NCI-H2196 treated with DMSO at 0.1 percent for 48 hours (cell line): ENCODE measurements at regions not wholly inside any gene's neighbourhood (a gene's known extent, or its start where the extent isn't known, plus 50 kb on each side); places are given as distances from the start of the nearest gene placed in this dataset.

ENCODE experiments used
- DNase-seq: peaks from one replicate; lab custom pipeline; 2025; ENCODE audit not compliant: unreplicated experiment; lab: John Stamatoyannopoulos, UW

GRCh38 chr3:177753451-177754155 lies 556.3 kb upstream of the TBL1XR1 start:
- no peak for DNase-seq

- DNase-seq = no peak
Measured at GRCh38 chr3:177754508-177754921, 557.2 kb upstream of the TBL1XR1 start.

GRCh38 chr3:177758126-177758525 lies 560.8 kb upstream of the TBL1XR1 start:
- no peak for DNase-seq

- no peak for DNase-seq
Measured at GRCh38 chr3:177760803-177761202, 563.5 kb upstream of the TBL1XR1 start.

GRCh38 chr3:177764377-177764912 lies 567.2 kb upstream of the TBL1XR1 start:
- no peak for DNase-seq

GRCh38 chr3:177764933-177765332 lies 567.7 kb upstream of the TBL1XR1 start:
- no peak for DNase-seq

- no peak for DNase-seq
Measured at GRCh38 chr3:177770383-177771230, 573.3 kb upstream of the TBL1XR1 start.

- no peak for DNase-seq
Measured at GRCh38 chr3:177771780-177772179, 574.5 kb upstream of the TBL1XR1 start.

GRCh38 chr3:177772908-177773557 lies 575.8 kb upstream of the TBL1XR1 start:
- DNase-seq = no peak

GRCh38 chr3:177773717-177774116 lies 576.4 kb upstream of the TBL1XR1 start:
- DNase-seq = no peak

GRCh38 chr3:177776661-177777101 lies 579.4 kb upstream of the TBL1XR1 start:
- DNase-seq = no peak

- DNase-seq = no peak
Measured at GRCh38 chr3:177777699-177778098, 580.4 kb upstream of the TBL1XR1 start.

GRCh38 chr3:177778633-177779032 lies 581.4 kb upstream of the TBL1XR1 start:
- no peak for DNase-seq

GRCh38 chr3:177781686-177782161 lies 584.4 kb upstream of the TBL1XR1 start:
- DNase-seq = no peak

- no peak for DNase-seq
Measured at GRCh38 chr3:177783338-177783737, 586.1 kb upstream of the TBL1XR1 start.

GRCh38 chr3:177783767-177784166 lies 586.5 kb upstream of the TBL1XR1 start:
- no peak for DNase-seq

- DNase-seq = no peak
Measured at GRCh38 chr3:177787279-177788041, 590.2 kb upstream of the TBL1XR1 start.

- no peak for DNase-seq
Measured at GRCh38 chr3:177789500-177789899, 592.2 kb upstream of the TBL1XR1 start.

GRCh38 chr3:177792311-177793030 lies 595.2 kb upstream of the TBL1XR1 start:
- DNase-seq = no peak

- no peak for DNase-seq
Measured at GRCh38 chr3:177793451-177793850, 596.2 kb upstream of the TBL1XR1 start.
